K562 (cell line): ENCODE measurements at regions not wholly inside any gene's neighbourhood (a gene's known extent, or its start where the extent isn't known, plus 50 kb on each side); places are given as distances from the start of the nearest gene placed in this dataset.

Experiments
- BCL6 ChIP-seq: fragments of 250-450 bp; sonication (Bioruptor Pico); IDR thresholded peaks from 2 replicates; pipeline ENCODE4 v1.4.0; 2020
- ELF4 ChIP-seq: fragments of 450-650 bp; formaldehyde crosslinking; IDR thresholded peaks from 2 replicates; pipeline ENCODE4 v1.4.0; 2022; ENCODE audit warnings: missing genetic modification characterization
- HDAC6 ChIP-seq: IDR thresholded peaks from 2 replicates; pipeline ENCODE4 v1.6.1; 2012; ENCODE audit warnings: low read depth, mild to moderate bottlenecking, control low read depth, inconsistent platforms, low read length, moderate library complexity
- KAT7 ChIP-seq: sonication (generic); formaldehyde crosslinking; IDR thresholded peaks from 2 replicates; pipeline ENCODE4 v1.8.0; 2022; ENCODE audit warnings: missing genetic modification reagents, mild to moderate bottlenecking, borderline replicate concordance
- MTA2 ChIP-seq: fragments of 450-650 bp; IDR thresholded peaks from 2 replicates; pipeline ENCODE4 v1.6.1; 2016; ENCODE audit warnings: low read depth
- SPI1 ChIP-seq: IDR thresholded peaks from 2 replicates; pipeline ENCODE4 v1.6.1; 2011; ENCODE audit warnings: low read depth, low read length, control low read depth, borderline replicate concordance
- SRSF9 ChIP-seq: fragments of 200-400 bp; formaldehyde crosslinking; IDR thresholded peaks from 2 replicates; pipeline ENCODE4 v1.6.1; 2017; ENCODE audit warnings: low read depth, low read length, borderline replicate concordance
- ZNF347 ChIP-seq: fragments of 450-650 bp; formaldehyde crosslinking; IDR thresholded peaks from 2 replicates; pipeline ENCODE4 v1.4.0; 2020; ENCODE audit warnings: low read depth, mild to moderate bottlenecking, moderate library complexity
- ZNF449 ChIP-seq: fragments of 250-450 bp; sonication (Bioruptor Pico); IDR thresholded peaks from 2 replicates; pipeline ENCODE4 v1.8.0; 2022; ENCODE audit warnings: moderate library complexity, mild to moderate bottlenecking, inconsistent platforms
- ZNF780A ChIP-seq: fragments of 250-450 bp; sonication (Bioruptor Pico); IDR thresholded peaks from 2 replicates; pipeline ENCODE4 v1.5.0; 2021; ENCODE audit warnings: mild to moderate bottlenecking
- TF ChIP-seq, protein P1 (sequence below), 3 experiments: IDR thresholded peaks in 2 of 3; conservative IDR thresholded peaks in 1 of 3; 2 replicates each; pipeline ENCODE4 v1.5.1; 2011 to 2012; ENCODE audit warnings: low read length in 3 of 3, mild to moderate bottlenecking in 3 of 3, control low read depth in 2 of 3, improper control_type of control experiment in 1 of 3, inconsistent platforms in 1 of 3, low read depth in 1 of 3, mixed read lengths in 1 of 3, moderate library complexity in 1 of 3; ENCODE audit not compliant: insufficient read depth in 2 of 3

DNA sequence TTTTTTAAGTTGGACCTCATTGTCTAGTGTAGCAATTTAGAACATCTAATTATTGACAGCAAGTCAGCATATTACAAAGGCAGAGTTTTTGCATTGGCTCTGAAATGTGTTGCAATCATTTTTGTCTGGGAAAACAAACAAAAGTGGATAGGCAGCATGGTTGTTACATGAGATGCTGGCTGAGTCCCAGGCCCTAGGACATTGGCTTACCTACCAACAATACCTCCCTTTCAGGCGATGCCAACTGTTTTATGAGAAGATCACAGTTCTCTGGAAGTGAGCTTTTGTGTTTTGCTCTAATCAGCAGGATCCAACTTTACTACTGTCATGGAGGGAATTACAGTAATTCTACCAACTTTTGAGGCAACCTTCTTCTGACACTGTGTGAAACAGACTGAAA is 71.5 kb upstream of the CXADR start:
- TF ChIP-seq ELF4 (CRISPR knock-in tag) (no peak), MTA2 (no peak), ZNF780A (no peak), SRSF9 (no peak), BCL6 (CRISPR knock-in tag) (no peak), KAT7 (CRISPR knock-in tag) (no peak), ZNF449 (CRISPR knock-in tag) (no peak), HDAC6 (no peak), ZNF347 (CRISPR knock-in tag) (no peak), SPI1 (no peak)
- TF ChIP-seq, protein P1, sequence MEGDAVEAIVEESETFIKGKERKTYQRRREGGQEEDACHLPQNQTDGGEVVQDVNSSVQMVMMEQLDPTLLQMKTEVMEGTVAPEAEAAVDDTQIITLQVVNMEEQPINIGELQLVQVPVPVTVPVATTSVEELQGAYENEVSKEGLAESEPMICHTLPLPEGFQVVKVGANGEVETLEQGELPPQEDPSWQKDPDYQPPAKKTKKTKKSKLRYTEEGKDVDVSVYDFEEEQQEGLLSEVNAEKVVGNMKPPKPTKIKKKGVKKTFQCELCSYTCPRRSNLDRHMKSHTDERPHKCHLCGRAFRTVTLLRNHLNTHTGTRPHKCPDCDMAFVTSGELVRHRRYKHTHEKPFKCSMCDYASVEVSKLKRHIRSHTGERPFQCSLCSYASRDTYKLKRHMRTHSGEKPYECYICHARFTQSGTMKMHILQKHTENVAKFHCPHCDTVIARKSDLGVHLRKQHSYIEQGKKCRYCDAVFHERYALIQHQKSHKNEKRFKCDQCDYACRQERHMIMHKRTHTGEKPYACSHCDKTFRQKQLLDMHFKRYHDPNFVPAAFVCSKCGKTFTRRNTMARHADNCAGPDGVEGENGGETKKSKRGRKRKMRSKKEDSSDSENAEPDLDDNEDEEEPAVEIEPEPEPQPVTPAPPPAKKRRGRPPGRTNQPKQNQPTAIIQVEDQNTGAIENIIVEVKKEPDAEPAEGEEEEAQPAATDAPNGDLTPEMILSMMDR (IDR thresholded peaks at IDR 0.05 in 2 of 3, conservative IDR thresholded peaks at IDR 0.05 in 1 of 3; ENCODE audit: insufficient read depth in 2 of 3, low read depth in 1 of 3, low read length in 3 of 3) = no peak
